ENCODE measurements at regions not wholly inside any gene's neighbourhood (a gene's known extent, or its start where the extent isn't known, plus 50 kb on each side); places are given as distances from the start of the nearest gene placed in this dataset.

- H3K27ac ChIP-seq (ENCODE audit: low read depth, low read length, poor library complexity, severe bottlenecking), result no peak overlapping the region
- H3K4me2 ChIP-seq (ENCODE audit: low read length), result no peak overlapping the region
- ChIA-PET CTCF (ENCODE audit: unreplicated experiment) (no interaction called here), POLR2A (no interaction called here)
- H3K4me3 ChIP-seq (ENCODE audit: low read depth, low read length, poor library complexity, severe bottlenecking), result no peak overlapping the region
- H4K20me1 ChIP-seq (ENCODE audit: insufficient read depth, low read length), result no peaks in the 10 kb centered on the region
- intact Hi-C loops (cut with micrococcal nuclease; ENCODE audit: unreplicated experiment), result no loop called here
- H3K36me3 ChIP-seq (ENCODE audit: insufficient read depth, low read length), result no peaks in the 10 kb centered on the region; the same call in 1 of the 2 replicates
- no peak for TF ChIP-seq EZH2phosphoT487 (IDR thresholded peaks at IDR 0.05; ENCODE audit: borderline replicate concordance, low read depth, low read length)
- TF ChIP-seq, protein P1, sequence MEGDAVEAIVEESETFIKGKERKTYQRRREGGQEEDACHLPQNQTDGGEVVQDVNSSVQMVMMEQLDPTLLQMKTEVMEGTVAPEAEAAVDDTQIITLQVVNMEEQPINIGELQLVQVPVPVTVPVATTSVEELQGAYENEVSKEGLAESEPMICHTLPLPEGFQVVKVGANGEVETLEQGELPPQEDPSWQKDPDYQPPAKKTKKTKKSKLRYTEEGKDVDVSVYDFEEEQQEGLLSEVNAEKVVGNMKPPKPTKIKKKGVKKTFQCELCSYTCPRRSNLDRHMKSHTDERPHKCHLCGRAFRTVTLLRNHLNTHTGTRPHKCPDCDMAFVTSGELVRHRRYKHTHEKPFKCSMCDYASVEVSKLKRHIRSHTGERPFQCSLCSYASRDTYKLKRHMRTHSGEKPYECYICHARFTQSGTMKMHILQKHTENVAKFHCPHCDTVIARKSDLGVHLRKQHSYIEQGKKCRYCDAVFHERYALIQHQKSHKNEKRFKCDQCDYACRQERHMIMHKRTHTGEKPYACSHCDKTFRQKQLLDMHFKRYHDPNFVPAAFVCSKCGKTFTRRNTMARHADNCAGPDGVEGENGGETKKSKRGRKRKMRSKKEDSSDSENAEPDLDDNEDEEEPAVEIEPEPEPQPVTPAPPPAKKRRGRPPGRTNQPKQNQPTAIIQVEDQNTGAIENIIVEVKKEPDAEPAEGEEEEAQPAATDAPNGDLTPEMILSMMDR (conservative IDR thresholded peaks at IDR 0.05; ENCODE audit: low read length), result no peak
- no peaks in the 10 kb centered on the region for H3K79me2 ChIP-seq (ENCODE audit: insufficient read depth, low read depth, low read length)
- no peak overlapping the region for H2AFZ ChIP-seq (ENCODE audit: low read length)
- H3K4me1 ChIP-seq (ENCODE audit: insufficient read depth, low read length, poor library complexity, severe bottlenecking), result no peaks in the 10 kb centered on the region
- no peaks in the 10 kb centered on the region for H3K9me2 ChIP-seq (ENCODE audit: insufficient read depth, low read length)
- peaks cover 24% of the 10 kb centered on the region for H3K9me3 ChIP-seq (ENCODE audit: low read length)
- DNase-seq (ENCODE audit: low spot score), result no peak
- BruUV-seq (replicated peaks), result no TSS peak
These were observed 51.9 kb upstream of the PIK3AP1 start for GRCh38 chr10:96772196-96772595.

DNA sequence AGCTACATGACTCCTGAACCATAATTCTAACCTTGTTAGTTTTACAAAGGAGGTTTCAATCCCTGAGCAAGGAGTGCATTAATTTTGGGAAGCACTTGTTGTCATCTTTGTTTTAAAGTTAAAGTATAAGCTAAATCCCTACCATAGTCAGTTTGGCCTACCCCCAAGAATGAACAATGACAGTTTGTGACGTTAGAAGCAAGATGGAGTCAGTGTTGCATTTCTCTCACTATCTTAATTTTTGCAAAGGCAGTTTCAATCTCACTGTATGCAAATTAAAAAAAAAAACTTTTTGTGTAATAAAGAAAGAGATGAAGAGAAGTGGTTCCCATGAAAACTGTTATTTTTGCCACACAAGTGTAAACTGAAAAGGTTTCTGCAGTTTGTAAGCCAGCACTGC lies 50.7 kb upstream of the PIK3AP1 start:
- CTCF ChIA-PET (ENCODE audit: unreplicated experiment), result no interaction called here
- no peak overlapping the region for H3K4me3 ChIP-seq (ENCODE audit: low read depth, low read length, poor library complexity, severe bottlenecking)
- POLR2A ChIA-PET, result interaction anchor here (0.6 to 0.9 kb wide), 3 partner anchors 9 to 22 kb away, joined by 3 read pairs; no protein-coding TSS in a partner anchor

More for the DNA sequence above, 50.7 kb upstream of the PIK3AP1 start:
- Histone ChIP-seq H3K9me3 (ENCODE audit: low read length) (peaks cover 24% of the 10 kb centered on the region), H3K36me3 (ENCODE audit: insufficient read depth, low read length) (no peaks in the 10 kb centered on the region; the same call in 1 of the 2 replicates), H3K4me1 (ENCODE audit: insufficient read depth, low read length, poor library complexity, severe bottlenecking) (peaks cover 1% of the 10 kb centered on the region), H3K4me2 (ENCODE audit: low read length) (no peak overlapping the region), H3K9me2 (ENCODE audit: insufficient read depth, low read length) (no peaks in the 10 kb centered on the region), H3K79me2 (ENCODE audit: insufficient read depth, low read depth, low read length) (no peaks in the 10 kb centered on the region), H3K27ac (ENCODE audit: low read depth, low read length, poor library complexity, severe bottlenecking) (no peak overlapping the region), H2AFZ (ENCODE audit: low read length) (no peak overlapping the region), H4K20me1 (ENCODE audit: insufficient read depth, low read length) (no peaks in the 10 kb centered on the region)
- TF ChIP-seq, protein P1 (conservative IDR thresholded peaks at IDR 0.05; ENCODE audit: low read length), result no peak
- TF ChIP-seq EZH2phosphoT487 (IDR thresholded peaks at IDR 0.05; ENCODE audit: borderline replicate concordance, low read depth, low read length), result no peak
- no peak for DNase-seq (ENCODE audit: low spot score)
- intact Hi-C loops (cut with micrococcal nuclease; ENCODE audit: unreplicated experiment), result no loop called here
- no TSS peak for BruUV-seq (replicated peaks)
